ENCODE measurements at regions not wholly inside any gene's neighbourhood (a gene's known extent, or its start where the extent isn't known, plus 50 kb on each side); places are given as distances from the start of the nearest gene placed in this dataset.
"Not testable (repeated sequence)": the region's sequence is repeated elsewhere in the genome, so short reads cannot be mapped to it uniquely, and the experiment has no call there.

GRCh38 chr3:73243740-73244139 is 182.3 kb downstream of the EBLN2 start:
- Histone ChIP-seq H3K4me3 (no peak overlapping the region), H3K27ac (no peak overlapping the region), H3K4me1 (replicated peaks in 1 of 2) (peaks cover 0 to 3% of the 10 kb centered on the region in 2 donors)
- ATAC-seq (replicated peaks in 6 of 8), result no peak
- in situ Hi-C loops (cut with MboI; ENCODE audit: low pct_unique_long_range_greater_than_20kb in 2 of 9, low sequenced_read_pairs in 9 of 9, unreplicated experiment in 9 of 9), result no loop called here
- 22 to 100% (median 76%) methylated on average over 2 to 3 of the region's 3 CpGs; no CpG with 5 or more reads in 2 of the 10 experiments for WGBS, 10 experiments

- in situ Hi-C loops (cut with MboI; ENCODE audit: low pct_unique_long_range_greater_than_20kb in 2 of 9, low sequenced_read_pairs in 9 of 9, unreplicated experiment in 9 of 9), result no loop called here
- no peak overlapping the region for H3K4me3 ChIP-seq
- ATAC-seq (replicated peaks in 6 of 8), result no peak
- no peak overlapping the region for H3K27ac ChIP-seq
- 0 to 100% methylated on average over 1 of the region's 1 CpG; no CpG with 5 or more reads in 8 of the 10 experiments for WGBS, 10 experiments
- H3K4me1 ChIP-seq (replicated peaks in 1 of 2), result peaks cover 0 to 3% of the 10 kb centered on the region in 2 donors
These were observed 184.0 kb downstream of the EBLN2 start for GRCh38 chr3:73245459-73245858.

DNA sequence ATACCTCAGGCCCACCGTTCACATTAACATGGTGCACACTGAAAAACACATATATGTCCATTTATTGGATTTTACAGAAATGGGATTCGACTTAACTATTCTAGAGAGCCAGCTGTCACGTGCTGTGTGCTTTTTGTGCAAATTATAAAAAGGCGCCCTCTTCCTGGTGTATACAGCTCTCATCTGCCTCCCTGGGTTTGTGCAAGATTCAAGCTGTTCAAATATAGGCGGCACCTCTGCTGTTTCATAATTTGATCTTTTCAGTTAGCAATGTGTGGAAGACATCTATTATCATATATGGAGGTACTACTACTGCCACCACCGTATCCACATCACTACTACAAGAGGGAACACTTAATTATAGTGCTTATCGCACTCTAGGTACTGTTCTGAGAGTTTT is 187.6 kb downstream of the EBLN2 start:
- ATAC-seq (replicated peaks in 6 of 8), result peak in 1 of 8 experiments; percentile 76
- in situ Hi-C loops (cut with MboI; ENCODE audit: low pct_unique_long_range_greater_than_20kb in 2 of 9, low sequenced_read_pairs in 9 of 9, unreplicated experiment in 9 of 9), result no loop called here
- Histone ChIP-seq H3K27ac (no peak overlapping the region), H3K4me3 (no peak overlapping the region), H3K4me1 (replicated peaks in 1 of 2) (peaks cover 0 to 3% of the 10 kb centered on the region in 2 donors)
- 37 to 95% (median 80%) methylated on average over 2 to 7 of the region's 7 CpGs; no CpG with 5 or more reads in 1 of the 10 experiments for WGBS, 10 experiments

GRCh38 chr3:73254062-73254461 is 192.6 kb downstream of the EBLN2 start:
- peaks cover 0 to 6% of the 10 kb centered on the region in 2 donors for H3K4me1 ChIP-seq (replicated peaks in 1 of 2)
- 38 to 93% (median 75%) methylated on average over 2 to 5 of the region's 5 CpGs; no CpG with 5 or more reads in 2 of the 10 experiments for WGBS, 10 experiments
- no peak for ATAC-seq (replicated peaks in 6 of 8)
- in situ Hi-C loops (cut with MboI; ENCODE audit: low pct_unique_long_range_greater_than_20kb in 2 of 9, low sequenced_read_pairs in 9 of 9, unreplicated experiment in 9 of 9), result no loop called here
- H3K4me3 ChIP-seq, result no peak overlapping the region
- no peak overlapping the region for H3K27ac ChIP-seq

DNA sequence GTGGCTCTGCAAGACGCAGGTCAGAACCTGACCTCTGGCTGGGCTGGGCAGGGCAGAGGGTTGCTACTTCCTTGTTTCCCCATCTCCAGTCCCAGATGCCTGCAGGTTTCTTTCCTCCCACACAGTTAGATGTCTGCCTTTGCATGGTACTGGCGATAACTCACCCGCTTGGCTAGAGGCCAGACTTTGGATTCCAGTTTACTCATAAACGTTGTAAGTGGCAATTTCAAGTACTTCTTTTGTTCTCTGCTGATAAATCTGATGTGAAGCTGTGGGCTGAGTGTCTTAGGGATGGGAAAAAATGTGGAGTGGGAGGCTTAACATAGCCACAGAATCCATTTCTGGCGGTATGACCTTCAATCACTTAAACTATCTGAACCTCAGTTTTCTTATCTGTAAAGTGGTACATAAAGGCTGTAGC is 194.2 kb downstream of the EBLN2 start:
- H3K4me3 ChIP-seq, result no peak overlapping the region
- in situ Hi-C loops (cut with MboI; ENCODE audit: low pct_unique_long_range_greater_than_20kb in 2 of 9, low sequenced_read_pairs in 9 of 9, unreplicated experiment in 9 of 9), result no loop called here
- 49 to 100% (median 78%) methylated on average over 1 to 5 of the region's 5 CpGs; no CpG with 5 or more reads in 3 of the 10 experiments for WGBS, 10 experiments
- H3K27ac ChIP-seq, result no peak overlapping the region
- peak in 3 of 8 experiments; percentile 43 to 87 (median 47) for ATAC-seq (replicated peaks in 6 of 8)
- peaks cover 0 to 12% of the 10 kb centered on the region in 2 donors for H3K4me1 ChIP-seq (replicated peaks in 1 of 2)

DNA sequence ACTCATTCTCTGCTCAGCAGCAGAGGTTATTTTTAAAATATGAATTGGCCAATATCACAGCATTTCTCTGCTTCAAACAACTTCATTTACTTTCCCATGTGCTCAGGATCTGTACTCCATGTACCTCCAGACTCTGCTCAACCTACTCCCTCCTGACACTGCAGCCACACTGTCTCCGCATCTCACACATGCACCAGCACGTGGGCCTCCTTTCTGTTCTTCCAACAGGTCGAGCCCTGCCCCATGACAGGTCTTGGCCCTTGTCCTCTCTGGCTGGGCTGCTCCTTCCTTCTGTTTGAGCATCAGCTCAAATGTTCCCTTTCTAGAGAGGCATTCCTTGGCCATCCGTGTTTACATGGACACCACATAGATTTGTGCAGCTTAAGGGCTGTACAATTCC is 195.7 kb downstream of the EBLN2 start:
- in situ Hi-C loops (cut with MboI; ENCODE audit: low pct_unique_long_range_greater_than_20kb in 2 of 9, low sequenced_read_pairs in 9 of 9, unreplicated experiment in 9 of 9), result no loop called here
- no peak for ATAC-seq (replicated peaks in 6 of 8)
- 51 to 100% (median 74%) methylated on average over 1 to 4 of the region's 4 CpGs; no CpG with 5 or more reads in 4 of the 10 experiments for WGBS, 10 experiments
- no peak overlapping the region for H3K4me3 ChIP-seq
- H3K4me1 ChIP-seq (replicated peaks in 1 of 2), result peaks cover 4 to 16% of the 10 kb centered on the region in 2 donors
- no peak overlapping the region for H3K27ac ChIP-seq

GRCh38 chr3:73258057-73258456 is 196.6 kb downstream of the EBLN2 start:
- 20 to 100% (median 52%) methylated on average over 1 to 4 of the region's 4 CpGs; no CpG with 5 or more reads in 2 of the 10 experiments for WGBS, 10 experiments
- H3K27ac ChIP-seq, result no peak overlapping the region
- peaks cover 4 to 16% of the 10 kb centered on the region in 2 donors for H3K4me1 ChIP-seq (replicated peaks in 1 of 2)
- in situ Hi-C loops (cut with MboI; ENCODE audit: low pct_unique_long_range_greater_than_20kb in 2 of 9, low sequenced_read_pairs in 9 of 9, unreplicated experiment in 9 of 9), result no loop called here
- no peak for ATAC-seq (replicated peaks in 6 of 8)
- H3K4me3 ChIP-seq, result no peak overlapping the region

GRCh38 chr3:73259291-73259690 is 197.8 kb downstream of the EBLN2 start:
- in situ Hi-C loops (cut with MboI; ENCODE audit: low pct_unique_long_range_greater_than_20kb in 2 of 9, low sequenced_read_pairs in 9 of 9, unreplicated experiment in 9 of 9), result no loop called here
- no peak for ATAC-seq (replicated peaks in 6 of 8)
- 40 to 90% (median 82%) methylated on average over 2 of the region's 2 CpGs; no CpG with 5 or more reads in 4 of the 10 experiments for WGBS, 10 experiments

DNA sequence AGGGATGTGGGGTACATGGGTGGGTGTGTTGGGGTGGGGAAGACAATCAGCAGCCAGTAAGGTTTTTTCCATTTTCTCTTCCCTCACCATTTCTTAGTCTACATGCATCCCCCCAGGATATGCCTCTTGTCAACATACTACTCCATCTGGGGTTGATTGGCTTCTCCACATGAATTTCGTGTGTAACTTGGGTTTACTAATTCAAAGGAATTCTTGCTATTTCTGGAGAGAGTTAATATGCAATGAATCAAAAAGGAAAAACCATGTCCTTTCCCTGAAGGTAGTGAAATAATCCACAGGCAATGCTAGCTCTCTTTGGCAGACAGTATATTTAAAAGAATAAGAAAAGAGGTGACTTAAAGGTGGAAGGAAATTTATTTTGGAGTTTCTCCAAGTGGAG is 198.4 kb downstream of the EBLN2 start:
- WGBS, 10 experiments, result 0 to 82% (median 48%) methylated on average over 1 of the region's 1 CpG; no CpG with 5 or more reads in 4 of the 10 experiments
- Histone ChIP-seq H3K4me1 (replicated peaks in 1 of 2) (peaks cover 4 to 16% of the 10 kb centered on the region in 2 donors), H3K27ac (no peak overlapping the region), H3K4me3 (no peak overlapping the region)
- in situ Hi-C loops (cut with MboI; ENCODE audit: low pct_unique_long_range_greater_than_20kb in 2 of 9, low sequenced_read_pairs in 9 of 9, unreplicated experiment in 9 of 9), result no loop called here
- ATAC-seq (replicated peaks in 6 of 8), result peak in 1 of 8 experiments; percentile 41

More at GRCh38 chr3:73259291-73259690, 197.8 kb downstream of the EBLN2 start:
- Histone ChIP-seq H3K27ac (no peak overlapping the region), H3K4me3 (no peak overlapping the region), H3K4me1 (replicated peaks in 1 of 2) (peaks cover 4 to 16% of the 10 kb centered on the region in 2 donors)

- H3K4me3 ChIP-seq; H3K4me1 ChIP-seq (replicated peaks in 1 of 2); H3K27ac ChIP-seq; in situ Hi-C loops (cut with MboI; ENCODE audit: low pct_unique_long_range_greater_than_20kb in 2 of 9, low sequenced_read_pairs in 9 of 9, unreplicated experiment in 9 of 9); ATAC-seq (replicated peaks in 6 of 8): not testable (repeated sequence)
- WGBS, 10 experiments, result no CpG with 5 or more reads among the region's 1 CpG
These were observed 205.1 kb downstream of the EBLN2 start for GRCh38 chr3:73266558-73266957.

GRCh38 chr3:73269126-73269525 is 207.7 kb downstream of the EBLN2 start:
- H3K4me1 ChIP-seq (replicated peaks in 1 of 2); ATAC-seq (replicated peaks in 6 of 8); H3K4me3 ChIP-seq; H3K27ac ChIP-seq; in situ Hi-C loops (cut with MboI; ENCODE audit: low pct_unique_long_range_greater_than_20kb in 2 of 9, low sequenced_read_pairs in 9 of 9, unreplicated experiment in 9 of 9): not testable (repeated sequence)
- no CpG with 5 or more reads among the region's 25 CpGs for WGBS, 10 experiments

- no peak for ATAC-seq (replicated peaks in 6 of 8)
- Histone ChIP-seq H3K4me3 (no peak overlapping the region), H3K27ac (no peak overlapping the region), H3K4me1 (replicated peaks in 1 of 2) (no peaks in the 10 kb centered on the region)
- 48 to 100% (median 100%) methylated on average over 1 to 2 of the region's 2 CpGs; no CpG with 5 or more reads in 5 of the 10 experiments for WGBS, 10 experiments
- in situ Hi-C loops (cut with MboI; ENCODE audit: low pct_unique_long_range_greater_than_20kb in 2 of 9, low sequenced_read_pairs in 9 of 9, unreplicated experiment in 9 of 9), result no loop called here
These were observed 209.5 kb downstream of the EBLN2 start for GRCh38 chr3:73270839-73271483.

DNA sequence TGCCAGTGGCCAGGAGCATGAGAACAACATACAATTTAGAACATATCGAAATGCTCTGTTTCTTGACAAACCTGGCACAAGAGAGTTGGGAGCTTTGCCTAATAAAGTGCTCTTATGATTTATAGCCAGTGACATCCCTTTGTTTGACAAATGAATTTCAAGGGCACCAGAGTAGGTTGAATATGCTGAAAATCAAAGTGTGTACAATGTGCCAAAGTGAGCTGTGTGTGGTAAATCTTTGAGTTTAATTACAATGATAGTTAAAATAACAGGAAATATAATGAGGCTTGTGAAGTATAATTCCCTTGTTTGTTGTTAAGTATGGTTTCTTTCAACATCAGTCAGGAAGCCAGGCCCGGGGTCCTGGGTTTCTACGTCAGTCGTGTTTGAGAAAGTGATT is 211.9 kb downstream of the EBLN2 start:
- H3K27ac ChIP-seq, result no peak overlapping the region
- H3K4me1 ChIP-seq (replicated peaks in 1 of 2), result no peaks in the 10 kb centered on the region
- in situ Hi-C loops (cut with MboI; ENCODE audit: low pct_unique_long_range_greater_than_20kb in 2 of 9, low sequenced_read_pairs in 9 of 9, unreplicated experiment in 9 of 9), result no loop called here
- ATAC-seq (replicated peaks in 6 of 8), result no peak
- no peak overlapping the region for H3K4me3 ChIP-seq
- WGBS, 10 experiments, result 43 to 100% (median 82%) methylated on average over 1 to 4 of the region's 4 CpGs; no CpG with 5 or more reads in 2 of the 10 experiments

DNA sequence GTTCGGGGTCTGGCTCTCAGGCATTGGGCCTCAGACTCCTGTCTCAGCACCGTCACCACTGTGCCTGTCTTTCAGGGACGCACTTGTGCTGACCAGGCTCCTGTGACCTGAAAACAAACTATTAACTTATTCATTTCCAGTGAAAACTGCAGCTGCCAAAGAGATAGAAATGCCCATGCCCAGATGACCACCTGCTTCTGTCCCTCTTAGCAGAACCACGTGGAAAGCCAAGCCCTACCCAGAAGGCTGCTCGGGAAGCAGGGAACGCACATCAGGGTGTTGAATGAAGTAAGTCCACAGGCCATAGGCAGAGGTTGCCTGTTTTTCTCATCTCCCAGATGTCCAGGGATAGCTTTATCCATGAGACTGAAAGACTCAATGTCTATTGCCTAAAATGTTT is 219.3 kb downstream of the EBLN2 start:
- H3K4me3 ChIP-seq, result no peak overlapping the region
- H3K4me1 ChIP-seq (replicated peaks in 1 of 2), result peaks cover 0 to 10% of the 10 kb centered on the region in 2 donors
- no peak for ATAC-seq (replicated peaks in 6 of 8)
- H3K27ac ChIP-seq, result no peak overlapping the region
- 0 to 100% (median 67%) methylated on average over 1 to 6 of the region's 6 CpGs; no CpG with 5 or more reads in 2 of the 10 experiments for WGBS, 10 experiments
- in situ Hi-C loops (cut with MboI; ENCODE audit: low pct_unique_long_range_greater_than_20kb in 2 of 9, low sequenced_read_pairs in 9 of 9, unreplicated experiment in 9 of 9), result no loop called here
